HG03432 (cell line): ENCODE measurements at regions not wholly inside any gene's neighbourhood (a gene's known extent, or its start where the extent isn't known, plus 50 kb on each side); places are given as distances from the start of the nearest gene placed in this dataset.
A peak's percentile ranks its signal among the peaks of the same experiment; 100 is the strongest.
"Not testable (repeated sequence)": the region's sequence is repeated elsewhere in the genome, so short reads cannot be mapped to it uniquely, and the experiment has no call there.

Experiments
- ATAC-seq: cut with Tn5 transposase; IDR thresholded peaks from one replicate; pipeline ENCODE4 v1.9.1; 2021; ENCODE audit warnings: mild to moderate bottlenecking, moderate library complexity; ENCODE audit not compliant: unreplicated experiment

DNA sequence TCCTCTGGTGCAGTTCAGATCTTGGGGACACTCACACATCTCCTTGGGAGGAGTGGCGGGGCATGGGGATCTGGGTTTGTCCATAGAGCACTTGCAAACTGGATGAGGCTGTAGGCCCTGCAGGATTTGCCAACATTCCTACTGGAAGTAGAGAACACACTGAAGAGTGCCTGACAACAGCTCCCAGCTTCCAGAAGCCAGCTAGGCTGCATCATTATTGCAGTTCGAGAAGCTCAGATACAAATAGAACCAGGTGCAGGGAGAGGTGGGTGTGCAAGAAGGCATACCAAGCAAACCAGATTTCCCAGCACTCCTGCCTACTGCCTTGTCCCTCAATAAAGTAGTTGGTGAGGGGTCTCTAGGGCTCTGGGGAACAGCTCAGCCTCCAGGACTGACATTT, 52.5 kb downstream of the RHOB start:
- ATAC-seq: no peak

- no peak for ATAC-seq
Measured at GRCh38 chr2:20501974-20502373, 55.1 kb downstream of the RHOB start.

DNA sequence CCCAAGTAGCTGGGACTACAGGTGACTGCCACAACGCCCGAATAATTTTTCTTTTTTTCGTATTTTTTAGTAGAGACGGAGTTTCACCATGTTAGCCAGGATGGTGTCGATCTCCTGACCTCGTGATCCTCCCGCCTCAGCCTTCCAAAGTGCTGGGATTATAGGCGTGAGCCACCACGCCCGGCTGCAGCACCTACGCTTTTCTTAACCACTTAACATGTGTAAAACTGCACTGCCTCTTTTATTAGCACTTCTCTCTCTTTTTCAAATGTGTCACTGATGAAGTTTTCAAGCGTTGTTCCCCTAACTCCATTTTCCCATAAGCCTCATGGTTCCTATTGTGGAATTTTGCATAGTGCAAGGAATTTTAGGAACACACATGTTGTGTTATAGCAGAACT, 55.6 kb downstream of the RHOB start:
- ATAC-seq: not testable (repeated sequence)

DNA sequence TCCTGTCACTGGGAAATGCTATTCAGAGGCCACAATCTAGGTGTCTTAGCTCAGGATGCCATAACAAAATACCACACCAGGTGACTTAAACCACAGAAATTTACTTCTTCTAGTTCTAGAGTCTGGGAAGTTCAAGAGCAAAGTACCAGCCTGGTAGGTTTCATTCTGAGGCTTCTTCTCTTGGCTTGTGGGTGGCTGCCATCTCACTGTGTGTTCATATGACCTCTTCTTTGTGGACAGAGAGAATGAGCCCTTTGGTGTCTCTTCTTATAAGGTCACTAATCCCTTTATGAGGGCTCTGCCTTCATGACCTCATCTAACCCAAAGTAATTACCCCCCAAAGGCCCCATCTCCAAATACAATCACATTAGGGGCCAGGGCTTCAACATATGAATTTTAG, 57.3 kb downstream of the RHOB start:
- no peak for ATAC-seq

GRCh38 chr2:20506201-20506685, 59.4 kb downstream of the RHOB start:
- ATAC-seq: no peak

GRCh38 chr2:20507166-20507692, 60.4 kb downstream of the RHOB start:
- peak; percentile 96 for ATAC-seq

DNA sequence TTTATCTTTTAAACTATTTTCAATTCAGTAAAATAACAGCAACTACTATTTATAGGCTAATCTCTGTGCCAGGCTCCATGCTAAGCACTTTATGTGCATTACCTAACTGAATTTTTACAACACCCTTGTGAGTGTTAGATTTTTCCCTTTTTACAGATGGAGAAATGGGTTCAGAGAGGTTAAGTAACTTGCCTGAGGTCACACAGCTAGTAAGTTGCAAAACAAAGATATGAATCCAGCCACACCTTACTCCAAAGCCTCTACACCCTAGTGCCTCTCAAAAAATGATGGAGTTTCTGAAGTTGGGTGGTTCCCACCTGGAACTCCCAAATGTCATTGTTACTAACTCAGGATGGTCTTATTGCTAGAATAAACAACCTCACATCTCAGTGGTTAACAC, 60.8 kb downstream of the RHOB start:
- ATAC-seq: no peak

- no peak for ATAC-seq
Measured at GRCh38 chr2:20509301-20509769, 62.5 kb downstream of the RHOB start.

DNA sequence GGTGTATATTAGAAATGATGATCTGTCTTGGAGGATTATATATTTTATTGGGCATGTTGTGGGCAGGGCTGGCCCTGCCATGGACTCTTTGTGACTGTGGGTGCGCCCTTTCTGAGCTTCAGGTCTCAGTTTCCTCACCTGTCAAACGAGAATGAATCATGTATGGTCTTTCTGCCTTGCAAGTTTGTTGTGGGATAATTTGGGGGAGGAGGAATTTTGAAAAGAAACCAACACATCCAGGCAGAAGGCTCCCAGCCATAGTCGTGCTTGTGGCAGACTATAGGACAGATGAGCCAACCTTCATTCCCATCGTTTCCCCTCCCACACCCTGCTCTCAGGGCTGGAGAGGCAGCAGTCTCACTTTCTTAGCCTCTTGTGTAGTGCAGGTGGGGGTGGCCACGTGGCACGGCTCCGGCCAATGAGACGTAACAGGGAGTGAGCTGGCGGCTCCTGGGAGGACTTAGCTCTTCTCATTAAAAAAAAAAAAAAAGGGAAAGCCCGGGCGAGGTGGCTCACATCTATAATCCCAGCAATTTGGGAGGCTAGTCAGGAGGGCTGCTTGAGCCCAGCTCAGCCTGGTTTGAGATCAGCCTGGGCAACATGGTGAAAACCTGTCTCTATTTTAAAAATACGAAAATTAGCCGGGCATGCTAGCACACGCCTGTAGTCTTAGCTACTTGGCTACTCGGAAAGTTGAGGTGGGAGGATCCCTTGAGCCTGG, 63.1 kb downstream of the RHOB start:
- ATAC-seq: peak; percentile 32

DNA sequence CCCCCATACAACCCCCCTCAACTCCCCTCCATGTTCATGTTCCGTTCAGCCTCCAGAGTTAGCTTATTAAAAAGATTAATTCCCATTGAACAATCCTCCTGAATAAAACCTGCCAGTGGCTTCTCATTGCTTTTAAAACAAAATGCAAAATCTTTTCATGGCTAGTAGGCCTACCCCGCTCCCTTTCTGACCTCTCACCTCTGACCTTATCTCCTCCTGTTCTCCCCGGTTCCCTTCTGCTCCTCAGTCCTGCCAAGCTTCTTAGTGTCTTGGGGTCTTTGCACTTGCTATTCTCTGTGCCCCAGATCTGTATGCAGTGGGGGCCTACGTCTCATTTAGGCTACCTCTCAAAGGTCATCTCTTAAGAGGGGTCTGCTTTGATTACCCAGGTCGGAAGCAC, 64.3 kb downstream of the RHOB start:
- ATAC-seq: no peak

DNA sequence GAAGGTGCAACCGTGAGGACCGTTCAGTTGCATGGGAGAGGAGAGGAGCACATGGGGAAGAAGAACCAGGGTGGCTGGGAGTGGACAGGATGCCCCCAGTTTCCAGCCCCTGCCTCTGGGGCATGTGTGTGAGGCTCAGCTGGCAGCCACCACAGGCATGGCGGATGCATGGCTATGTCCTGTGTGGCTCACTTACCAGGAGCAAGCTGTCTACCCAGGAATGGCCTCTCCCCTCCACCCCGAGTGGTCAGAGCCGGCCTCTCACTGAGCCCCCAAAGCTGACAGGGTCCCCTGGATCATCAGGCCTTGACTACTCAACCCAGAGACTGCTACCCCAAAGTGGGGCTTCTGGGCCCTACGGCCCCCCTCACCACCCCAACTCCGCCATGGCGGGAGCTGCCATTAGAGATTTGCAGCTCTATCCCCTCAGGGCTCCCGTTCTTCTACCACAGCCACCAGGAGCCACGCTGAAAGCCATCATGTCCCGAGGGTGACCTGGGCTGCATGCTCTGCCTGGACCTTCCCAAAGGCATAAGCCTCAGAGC, 65.3 kb downstream of the RHOB start:
- ATAC-seq: no peak

DNA sequence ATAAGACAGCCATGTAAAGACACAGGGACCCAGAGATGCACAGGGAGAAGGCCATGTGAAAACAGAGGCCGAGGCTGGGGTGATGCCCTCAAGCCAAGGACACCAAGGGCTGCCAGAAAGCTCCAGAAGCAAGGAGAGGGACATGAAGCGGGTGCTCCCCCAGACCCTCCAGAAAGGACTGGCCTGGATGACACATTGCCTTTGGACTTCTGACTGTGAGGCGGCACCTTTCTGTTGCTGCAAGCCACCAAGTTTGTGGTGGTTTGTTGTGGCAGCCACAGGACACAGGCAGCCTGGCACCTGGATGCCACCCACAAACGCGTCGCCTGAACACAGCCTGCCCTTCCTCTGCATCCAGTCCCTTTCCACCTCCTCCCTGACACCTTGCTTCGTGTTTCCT, 67.1 kb downstream of the RHOB start:
- no peak for ATAC-seq

- ATAC-seq: no peak
Measured at GRCh38 chr2:20514596-20515269, 67.9 kb downstream of the RHOB start.

DNA sequence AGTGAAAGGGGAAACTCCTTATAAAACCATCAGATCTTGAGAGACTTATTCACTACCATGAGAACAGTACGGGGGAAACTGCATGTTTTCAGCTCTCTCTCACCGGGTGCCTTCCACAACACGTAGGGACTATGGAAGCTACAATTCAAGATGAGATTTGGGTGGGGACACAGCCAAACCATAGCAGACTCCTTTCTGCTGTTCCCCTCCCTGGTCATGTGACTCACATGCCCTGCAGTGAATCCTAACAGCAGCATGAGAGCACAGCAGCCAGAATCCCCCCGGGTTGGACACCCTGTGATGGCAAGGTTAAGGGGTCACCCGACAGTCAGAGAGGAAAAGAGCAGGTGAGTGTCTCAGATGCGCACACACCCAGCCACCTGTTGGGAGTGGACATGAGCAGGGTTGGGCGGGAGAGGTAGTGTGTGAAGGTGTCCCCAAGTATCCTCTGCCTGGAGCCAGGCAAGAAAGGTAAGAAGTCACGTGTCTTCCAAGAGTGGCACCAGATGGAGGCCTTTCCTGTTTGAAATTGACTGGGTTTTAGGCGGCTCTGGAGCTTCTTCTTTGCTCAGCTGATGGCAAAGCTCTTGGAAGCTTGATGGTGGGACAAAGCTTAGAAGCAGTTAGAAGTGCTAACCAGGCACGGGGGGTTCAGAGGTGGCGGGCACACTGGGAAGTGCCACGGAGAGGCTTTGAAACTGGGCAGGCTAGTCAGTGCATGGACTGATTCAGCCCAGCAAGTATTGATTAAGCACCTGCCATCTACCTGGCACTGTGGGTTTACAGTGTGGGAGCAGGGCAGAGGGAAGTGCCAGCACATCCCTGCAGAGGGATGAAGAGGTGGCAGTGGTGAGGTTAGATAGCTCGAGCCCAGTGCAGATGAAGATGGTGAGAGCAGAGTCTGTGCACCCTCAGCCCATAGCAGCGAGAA, 68.7 kb downstream of the RHOB start:
- no peak for ATAC-seq

GRCh38 chr2:20516291-20516645, 69.4 kb downstream of the RHOB start:
- no peak for ATAC-seq

DNA sequence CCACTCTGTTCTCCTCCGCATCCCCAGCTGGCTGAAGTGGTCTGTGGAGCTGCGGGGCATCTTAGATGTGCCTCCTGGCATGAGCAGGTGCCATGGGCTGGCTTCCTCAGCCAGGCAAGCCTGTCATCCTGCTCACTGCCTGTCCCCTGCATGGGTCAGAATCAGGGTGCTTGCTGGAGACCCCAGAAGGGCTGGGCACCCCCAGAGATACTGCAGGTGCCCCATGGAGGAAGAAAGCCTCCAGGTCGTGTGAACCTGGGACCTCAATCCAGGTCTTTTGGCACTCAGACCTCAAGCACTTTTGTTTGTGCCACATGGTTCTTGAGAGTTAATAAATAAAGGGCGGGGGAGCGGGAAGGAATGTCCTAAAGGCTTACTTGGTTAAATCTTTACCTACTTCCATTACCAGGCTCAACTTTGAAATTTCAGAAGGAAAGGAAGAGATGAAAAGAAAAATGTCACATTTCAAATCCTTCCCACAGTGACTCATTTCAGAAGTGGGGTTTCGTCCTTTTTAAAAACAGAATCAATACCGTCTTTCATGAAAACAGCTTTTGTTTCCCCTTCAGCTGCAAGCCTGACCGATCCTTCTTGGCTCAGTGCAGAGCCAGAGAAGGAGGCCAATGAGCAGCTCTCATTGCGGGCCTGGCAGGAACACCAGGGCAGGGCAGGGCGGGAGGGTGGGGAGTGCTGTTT, 69.9 kb downstream of the RHOB start:
- ATAC-seq: peak; percentile 96

DNA sequence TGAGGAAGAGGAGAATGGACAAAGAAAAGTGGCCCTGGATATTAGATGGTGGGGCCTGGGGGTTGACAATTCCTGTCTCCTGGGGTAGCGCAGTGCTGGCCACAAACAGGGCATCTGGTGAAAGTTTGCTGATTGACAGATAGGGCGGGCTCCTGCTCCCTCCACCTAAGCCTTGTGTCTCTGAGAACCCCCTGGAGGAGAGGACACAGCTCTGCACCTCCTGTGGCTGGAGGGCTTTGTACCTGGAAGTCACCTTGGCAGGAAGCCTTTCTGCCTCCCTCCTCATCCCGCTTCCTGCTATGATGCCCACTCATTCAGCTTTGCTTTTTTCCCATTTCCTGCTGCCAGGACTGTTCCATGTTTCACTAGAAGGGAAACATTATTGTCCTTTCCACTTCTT, 72.4 kb downstream of the RHOB start:
- no peak for ATAC-seq

- ATAC-seq: no peak
Measured at GRCh38 chr2:20520128-20520527, 73.3 kb downstream of the RHOB start.

DNA sequence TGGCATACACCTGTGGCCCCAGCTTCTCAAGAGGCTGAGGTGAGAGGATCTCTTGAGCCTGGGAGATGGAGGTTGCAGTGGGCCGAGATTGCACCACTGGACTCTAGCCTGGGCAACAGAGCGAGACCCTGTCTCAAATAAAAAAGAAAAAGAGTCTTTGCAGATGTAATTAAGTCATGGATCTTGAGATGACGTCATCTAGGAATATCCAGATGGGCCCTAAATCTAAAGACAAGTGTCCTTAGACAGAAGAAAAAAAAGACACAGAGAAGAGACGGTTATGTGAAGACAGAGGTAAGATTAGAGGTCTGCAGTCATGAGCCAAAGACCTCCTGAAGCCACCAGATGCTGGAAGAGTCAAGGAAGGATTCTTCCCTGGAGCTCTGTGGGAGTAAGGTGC, 74.3 kb downstream of the RHOB start:
- no peak for ATAC-seq

DNA sequence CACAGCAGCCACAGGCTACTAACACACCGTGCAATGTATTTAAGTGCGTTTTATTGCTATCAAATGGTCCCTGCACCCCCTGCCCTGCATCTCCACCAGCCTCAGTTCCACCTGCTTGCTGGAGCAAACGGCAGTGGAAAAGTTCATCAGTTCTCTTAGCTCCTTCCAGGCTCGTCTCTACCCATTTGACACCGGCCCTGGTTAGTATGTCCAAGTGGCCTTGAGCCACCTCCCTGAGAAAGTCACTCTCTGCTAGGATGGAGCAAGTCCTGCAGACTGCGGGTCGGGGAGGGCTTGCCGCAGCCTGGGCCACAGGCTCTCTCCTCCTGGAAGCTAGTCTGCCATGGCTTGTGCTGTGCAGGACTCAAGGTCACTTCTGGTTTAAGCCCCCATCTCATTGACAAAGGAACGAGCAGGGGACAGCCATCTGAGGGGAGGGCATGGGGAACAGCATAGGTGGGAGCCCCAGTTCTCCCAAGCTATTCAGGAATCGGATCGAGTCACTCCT, 74.9 kb downstream of the RHOB start:
- no peak for ATAC-seq
